Brain microvascular endothelial cell (primary cell): ENCODE measurements at regions not wholly inside any gene's neighbourhood (a gene's known extent, or its start where the extent isn't known, plus 50 kb on each side); places are given as distances from the start of the nearest gene placed in this dataset.

ENCODE experiments used
- DNase-seq: peaks from one replicate; pipeline ENCODE4 v3.0.0-alpha.2; 2020
- H3K27ac ChIP-seq: fragments of 250-450 bp; sonication (Bioruptor Pico); 2 replicates; pipeline ENCODE4 v1.5.1; 2020; ENCODE audit warnings: mild to moderate bottlenecking, moderate library complexity
- H3K27me3 ChIP-seq: fragments of 250-450 bp; sonication (Bioruptor Pico); replicated peaks from 2 replicates; pipeline ENCODE4 v1.5.1; 2020; ENCODE audit warnings: mild to moderate bottlenecking
- H3K36me3 ChIP-seq: fragments of 250-450 bp; sonication (Bioruptor Pico); replicated peaks from 2 replicates; pipeline ENCODE4 v1.5.1; 2020; ENCODE audit warnings: mild to moderate bottlenecking
- H3K4me3 ChIP-seq: 2 replicates; pipeline ENCODE4 v1.5.1; 2011; ENCODE audit warnings: low read depth, mild to moderate bottlenecking, control low read depth, low read length, moderate library complexity
- in situ Hi-C: cut with HindIII; loops from 2 replicates; pipeline ENCODE4 v1.10.0; 2017; ENCODE audit warnings: low sequenced_read_pairs, low pct_ligation_motif_present
- TF ChIP-seq, protein P1 (sequence below): IDR thresholded peaks from 2 replicates; pipeline ENCODE4 v1.5.1; 2011; ENCODE audit warnings: low read depth, mild to moderate bottlenecking, moderate library complexity, low read length, control low read depth, inconsistent platforms; ENCODE audit errors: missing control alignments

DNA sequence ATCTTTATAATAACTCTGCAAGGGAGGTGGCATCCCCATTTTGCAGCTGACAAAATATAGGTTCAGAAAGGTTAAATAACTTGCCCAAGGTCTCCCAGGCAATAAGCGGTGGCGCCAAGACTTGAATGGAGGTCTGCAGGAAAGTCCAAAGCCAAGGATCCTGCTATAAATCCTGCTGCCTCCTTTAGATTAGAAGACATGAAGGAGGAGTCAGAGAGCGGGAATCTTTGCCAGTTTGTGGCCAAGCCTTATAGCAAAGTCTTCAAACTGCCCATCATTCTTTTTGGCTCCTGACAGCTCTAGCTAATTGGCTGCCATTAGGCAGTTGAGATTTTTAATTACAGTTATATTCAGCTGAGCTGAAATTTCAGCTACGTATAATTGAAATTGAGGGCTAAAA, 114.3 kb downstream of the C1D start:
- no peak for DNase-seq
- Histone ChIP-seq H3K4me3 (no peak overlapping the region), H3K27ac (no peak overlapping the region), H3K36me3 (no peaks in the 10 kb centered on the region), H3K27me3 (no peaks in the 10 kb centered on the region)
- in situ Hi-C loops, result no loop called here
- TF ChIP-seq, protein P1, sequence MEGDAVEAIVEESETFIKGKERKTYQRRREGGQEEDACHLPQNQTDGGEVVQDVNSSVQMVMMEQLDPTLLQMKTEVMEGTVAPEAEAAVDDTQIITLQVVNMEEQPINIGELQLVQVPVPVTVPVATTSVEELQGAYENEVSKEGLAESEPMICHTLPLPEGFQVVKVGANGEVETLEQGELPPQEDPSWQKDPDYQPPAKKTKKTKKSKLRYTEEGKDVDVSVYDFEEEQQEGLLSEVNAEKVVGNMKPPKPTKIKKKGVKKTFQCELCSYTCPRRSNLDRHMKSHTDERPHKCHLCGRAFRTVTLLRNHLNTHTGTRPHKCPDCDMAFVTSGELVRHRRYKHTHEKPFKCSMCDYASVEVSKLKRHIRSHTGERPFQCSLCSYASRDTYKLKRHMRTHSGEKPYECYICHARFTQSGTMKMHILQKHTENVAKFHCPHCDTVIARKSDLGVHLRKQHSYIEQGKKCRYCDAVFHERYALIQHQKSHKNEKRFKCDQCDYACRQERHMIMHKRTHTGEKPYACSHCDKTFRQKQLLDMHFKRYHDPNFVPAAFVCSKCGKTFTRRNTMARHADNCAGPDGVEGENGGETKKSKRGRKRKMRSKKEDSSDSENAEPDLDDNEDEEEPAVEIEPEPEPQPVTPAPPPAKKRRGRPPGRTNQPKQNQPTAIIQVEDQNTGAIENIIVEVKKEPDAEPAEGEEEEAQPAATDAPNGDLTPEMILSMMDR, result no peak

DNA sequence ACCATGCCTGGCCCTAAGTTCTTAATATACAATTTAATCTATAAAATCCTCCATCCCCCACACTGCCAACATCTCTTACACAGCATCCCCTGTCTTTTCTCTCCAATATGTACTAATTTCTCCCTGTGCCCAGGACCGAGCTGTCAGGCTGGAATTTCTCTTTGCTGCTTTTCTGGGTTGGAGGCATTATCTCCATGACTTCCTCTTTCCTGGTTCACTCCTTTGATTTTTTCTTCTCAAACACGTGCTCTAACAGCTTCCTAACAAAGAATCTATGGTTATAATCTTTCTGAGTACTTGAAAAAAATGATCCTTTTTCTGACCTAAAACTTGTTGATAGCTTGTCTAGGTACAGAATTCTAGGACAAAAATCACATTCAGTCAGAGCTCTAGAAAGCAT, 112.8 kb downstream of the C1D start:
- TF ChIP-seq, protein P1, result no peak
- in situ Hi-C loops, result no loop called here
- no peak overlapping the region for H3K27ac ChIP-seq
- no peaks in the 10 kb centered on the region for H3K36me3 ChIP-seq
- no peak overlapping the region for H3K4me3 ChIP-seq
- no peaks in the 10 kb centered on the region for H3K27me3 ChIP-seq
- no peak for DNase-seq

DNA sequence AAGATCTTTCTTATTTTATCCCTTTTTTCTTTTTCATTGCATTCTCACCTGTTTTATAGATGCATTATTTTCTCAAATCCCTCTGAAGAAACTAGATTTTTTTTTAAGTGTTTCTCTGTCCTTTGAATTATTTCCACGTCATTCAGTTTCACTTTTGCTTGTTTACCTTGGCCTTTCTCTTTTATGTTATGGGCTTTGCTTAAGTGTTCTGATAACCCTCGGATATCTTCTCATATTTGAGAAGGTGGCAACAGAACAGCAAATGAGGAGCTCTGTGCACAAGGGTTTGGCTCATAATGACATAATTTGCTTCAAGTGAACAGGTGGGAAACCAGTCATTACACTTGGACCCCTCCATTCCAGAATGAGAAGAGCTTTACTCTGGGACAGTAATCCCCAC, 111.9 kb downstream of the C1D start:
- DNase-seq, result no peak
- in situ Hi-C loops, result no loop called here
- Histone ChIP-seq H3K4me3 (no peak overlapping the region), H3K27ac (no peak overlapping the region), H3K36me3 (no peaks in the 10 kb centered on the region), H3K27me3 (no peaks in the 10 kb centered on the region)
- TF ChIP-seq, protein P1, result no peak

DNA sequence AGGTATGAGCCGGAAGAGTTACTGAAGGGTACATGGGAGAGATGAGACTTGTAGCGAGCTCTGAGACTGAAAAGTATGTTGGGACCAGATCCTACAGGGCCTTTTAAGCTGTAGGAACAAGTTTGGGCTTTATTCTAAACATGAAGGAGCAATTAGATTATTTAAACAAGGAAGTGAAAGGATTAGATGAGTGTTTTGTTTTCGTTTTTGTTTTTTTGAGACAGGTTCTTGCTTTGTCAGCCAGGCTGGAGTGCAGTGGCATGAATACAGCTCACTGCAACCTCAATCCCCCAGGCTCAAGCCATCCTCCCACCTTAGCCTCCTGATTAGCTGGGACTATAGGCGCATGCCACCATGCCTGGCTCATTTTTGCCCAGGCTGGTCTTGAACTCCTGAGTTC, 110.7 kb downstream of the C1D start:
- in situ Hi-C loops, result no loop called here
- H3K4me3 ChIP-seq, result no peak overlapping the region
- DNase-seq, result no peak

DNA sequence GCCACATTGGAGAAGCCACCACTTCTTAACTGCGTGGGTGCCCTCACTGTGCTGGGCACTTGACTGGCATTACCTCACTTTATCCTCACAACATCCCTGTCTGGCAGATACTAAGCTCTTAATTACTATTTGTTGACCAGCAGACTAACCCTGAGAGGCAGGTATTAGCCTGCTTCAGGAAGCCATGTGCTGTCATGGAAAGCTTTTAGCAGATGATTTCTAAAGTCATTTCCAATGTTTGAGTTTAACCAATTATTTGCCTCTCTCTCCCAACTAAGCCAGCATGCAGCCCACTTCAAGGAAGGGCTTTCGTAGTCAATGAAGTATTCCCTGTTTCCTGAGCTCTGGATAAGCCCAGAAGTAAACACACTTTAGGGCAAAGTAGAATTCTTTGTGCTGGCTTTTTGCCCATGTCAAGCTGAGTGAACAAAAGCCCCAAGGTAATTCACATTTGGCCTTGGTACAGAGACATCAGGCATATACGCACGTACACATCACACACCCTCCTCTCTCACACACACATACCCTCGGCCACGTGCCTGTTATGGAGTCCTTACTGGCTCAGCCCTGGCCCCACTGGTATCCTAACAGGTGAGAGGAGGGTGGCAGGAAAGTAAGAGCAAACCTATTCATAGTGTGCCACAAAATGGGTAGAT, 108.6 kb downstream of the C1D start:
- Histone ChIP-seq H3K4me3 (no peak overlapping the region), H3K27ac (no peak overlapping the region), H3K36me3 (no peaks in the 10 kb centered on the region), H3K27me3 (no peaks in the 10 kb centered on the region)
- DNase-seq, result no peak
- in situ Hi-C loops, result no loop called here
- TF ChIP-seq, protein P1, result no peak

More for the DNA sequence above, 110.7 kb downstream of the C1D start:
- Histone ChIP-seq H3K27me3 (no peaks in the 10 kb centered on the region), H3K36me3 (no peaks in the 10 kb centered on the region), H3K27ac (no peak overlapping the region)
- TF ChIP-seq, protein P1, result no peak
